ENCODE measurements at regions not wholly inside any gene's neighbourhood (a gene's known extent, or its start where the extent isn't known, plus 50 kb on each side); places are given as distances from the start of the nearest gene placed in this dataset.

GRCh38 chr16:55037046-55037445, 106.4 kb downstream of the IRX5 start:
- TF ChIP-seq EP300 (IDR thresholded peaks at IDR 0.05) (no peak), CTCF (IDR thresholded peaks at IDR 0.05) (no peak), POLR2AphosphoS5 (IDR thresholded peaks at IDR 0.05) (no peak), POLR2A (IDR thresholded peaks at IDR 0.05) (no peak)

Data from sigmoid colon (tissue), 4 donors.